ENCODE measurements at regions not wholly inside any gene's neighbourhood (a gene's known extent, or its start where the extent isn't known, plus 50 kb on each side); places are given as distances from the start of the nearest gene placed in this dataset.

DNA sequence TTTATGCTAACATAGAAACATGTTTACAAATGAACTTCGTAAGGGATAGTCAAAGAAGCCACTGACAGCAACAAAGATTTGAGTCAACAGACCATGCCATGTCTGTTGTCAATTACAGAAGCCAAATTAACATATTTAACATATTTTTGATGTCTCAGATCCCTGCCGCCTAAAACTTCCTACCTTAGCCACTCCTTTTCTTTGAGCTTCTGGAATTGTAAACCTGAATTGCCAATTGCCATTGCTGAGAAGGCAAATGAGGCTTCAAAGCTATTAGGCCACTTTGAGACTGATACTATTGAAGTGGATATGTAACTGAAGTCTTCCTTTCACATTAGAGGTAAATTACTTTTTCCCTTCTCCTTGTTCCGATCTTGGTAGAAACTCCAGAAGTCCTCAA is 66.0 kb upstream of the DSEL start:
- Histone ChIP-seq H3F3A (ENCODE audit: insufficient read depth, low read length) (no peaks in the 10 kb centered on the region), H3K27ac (ENCODE audit: low read depth, low read length, poor library complexity, severe bottlenecking) (no peak overlapping the region), H3K4me3 (ENCODE audit: low read depth, low read length, poor library complexity, severe bottlenecking) (no peak overlapping the region), H3K9me2 (ENCODE audit: low read depth, low read length) (no peaks in the 10 kb centered on the region), H3K4me2 (ENCODE audit: low read length) (no peak overlapping the region), H4K20me1 (ENCODE audit: insufficient read depth, low read length) (no peaks in the 10 kb centered on the region), H3K36me3 (ENCODE audit: insufficient read depth, low read length) (no peaks in the 10 kb centered on the region), H3K9ac (ENCODE audit: low read length) (no peak overlapping the region), H3K4me1 (ENCODE audit: insufficient read depth, low read length, severe bottlenecking) (no peaks in the 10 kb centered on the region), H2AFZ (ENCODE audit: low read length) (no peak overlapping the region), H3K9me3 (ENCODE audit: low read length) (no peaks in the 10 kb centered on the region), H3K79me2 (ENCODE audit: insufficient read depth, low read length) (no peaks in the 10 kb centered on the region), H3K27me3 (ENCODE audit: insufficient read depth, low read length) (no peaks in the 10 kb centered on the region)
- TF ChIP-seq, protein P1, sequence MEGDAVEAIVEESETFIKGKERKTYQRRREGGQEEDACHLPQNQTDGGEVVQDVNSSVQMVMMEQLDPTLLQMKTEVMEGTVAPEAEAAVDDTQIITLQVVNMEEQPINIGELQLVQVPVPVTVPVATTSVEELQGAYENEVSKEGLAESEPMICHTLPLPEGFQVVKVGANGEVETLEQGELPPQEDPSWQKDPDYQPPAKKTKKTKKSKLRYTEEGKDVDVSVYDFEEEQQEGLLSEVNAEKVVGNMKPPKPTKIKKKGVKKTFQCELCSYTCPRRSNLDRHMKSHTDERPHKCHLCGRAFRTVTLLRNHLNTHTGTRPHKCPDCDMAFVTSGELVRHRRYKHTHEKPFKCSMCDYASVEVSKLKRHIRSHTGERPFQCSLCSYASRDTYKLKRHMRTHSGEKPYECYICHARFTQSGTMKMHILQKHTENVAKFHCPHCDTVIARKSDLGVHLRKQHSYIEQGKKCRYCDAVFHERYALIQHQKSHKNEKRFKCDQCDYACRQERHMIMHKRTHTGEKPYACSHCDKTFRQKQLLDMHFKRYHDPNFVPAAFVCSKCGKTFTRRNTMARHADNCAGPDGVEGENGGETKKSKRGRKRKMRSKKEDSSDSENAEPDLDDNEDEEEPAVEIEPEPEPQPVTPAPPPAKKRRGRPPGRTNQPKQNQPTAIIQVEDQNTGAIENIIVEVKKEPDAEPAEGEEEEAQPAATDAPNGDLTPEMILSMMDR (IDR thresholded peaks at IDR 0.05; ENCODE audit: low read length) = no peak
- no peak for TF ChIP-seq EZH2 (IDR thresholded peaks at IDR 0.05; ENCODE audit: borderline replicate concordance, low read length)

DNA sequence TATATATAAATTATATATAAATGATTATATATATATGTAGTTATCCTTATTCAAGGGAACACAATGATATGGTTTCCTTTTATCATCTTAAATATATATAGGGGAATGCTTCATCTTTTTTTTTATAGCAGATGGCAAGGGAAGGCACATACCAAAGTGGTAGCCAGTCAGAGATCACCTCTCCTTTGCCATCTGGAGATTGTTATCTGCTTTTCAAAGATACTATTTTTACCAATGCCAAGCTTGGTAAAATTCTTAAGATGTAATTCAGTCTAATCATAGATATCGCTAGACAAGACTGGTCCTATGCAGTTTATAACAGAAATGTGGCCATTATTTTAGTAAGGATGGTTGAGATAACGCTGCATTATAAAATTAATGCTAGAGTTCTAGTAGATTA is 64.7 kb upstream of the DSEL start:
- no peak for TF ChIP-seq EZH2 (IDR thresholded peaks at IDR 0.05; ENCODE audit: borderline replicate concordance, low read length)
- TF ChIP-seq, protein P1 (IDR thresholded peaks at IDR 0.05; ENCODE audit: low read length) = no peak
- no peaks in the 10 kb centered on the region for H3F3A ChIP-seq (ENCODE audit: insufficient read depth, low read length)
- no peak overlapping the region for H3K4me3 ChIP-seq (ENCODE audit: low read depth, low read length, poor library complexity, severe bottlenecking)
- H3K27ac ChIP-seq (ENCODE audit: low read depth, low read length, poor library complexity, severe bottlenecking) = no peak overlapping the region
- no peak overlapping the region for H3K4me2 ChIP-seq (ENCODE audit: low read length)
- no peaks in the 10 kb centered on the region for H3K27me3 ChIP-seq (ENCODE audit: insufficient read depth, low read length)
- no peaks in the 10 kb centered on the region for H3K36me3 ChIP-seq (ENCODE audit: insufficient read depth, low read length)
- no peaks in the 10 kb centered on the region for H3K9me2 ChIP-seq (ENCODE audit: low read depth, low read length)
- H3K79me2 ChIP-seq (ENCODE audit: insufficient read depth, low read length) = no peaks in the 10 kb centered on the region
- H2AFZ ChIP-seq (ENCODE audit: low read length) = no peak overlapping the region
- no peaks in the 10 kb centered on the region for H3K9me3 ChIP-seq (ENCODE audit: low read length)
- H3K9ac ChIP-seq (ENCODE audit: low read length) = no peak overlapping the region
- no peaks in the 10 kb centered on the region for H4K20me1 ChIP-seq (ENCODE audit: insufficient read depth, low read length)
- no peaks in the 10 kb centered on the region for H3K4me1 ChIP-seq (ENCODE audit: insufficient read depth, low read length, severe bottlenecking)

DNA sequence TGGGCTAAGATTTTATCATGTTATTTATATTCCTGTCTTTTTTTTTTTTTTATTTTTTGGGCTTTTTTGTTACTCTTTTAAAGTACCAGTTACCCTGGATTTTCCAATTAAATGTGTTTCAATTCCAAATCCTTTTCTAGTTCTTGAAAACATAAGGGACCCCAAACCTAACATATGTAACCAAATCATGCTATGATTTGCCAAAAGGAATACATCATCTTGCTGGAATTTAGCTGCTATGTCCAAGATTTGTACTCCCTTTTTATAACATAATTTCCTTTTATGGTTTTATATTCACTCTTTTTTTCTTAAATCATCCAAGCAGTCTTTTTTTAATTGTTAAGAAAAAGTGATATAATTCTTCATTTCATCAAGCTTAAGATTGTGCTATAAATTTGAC is 60.9 kb upstream of the DSEL start:
- H3K36me3 ChIP-seq (ENCODE audit: insufficient read depth, low read length) = no peaks in the 10 kb centered on the region
- H4K20me1 ChIP-seq (ENCODE audit: insufficient read depth, low read length) = no peaks in the 10 kb centered on the region
- H3K9ac ChIP-seq (ENCODE audit: low read length) = no peak overlapping the region
- H3K79me2 ChIP-seq (ENCODE audit: insufficient read depth, low read length) = no peaks in the 10 kb centered on the region
- H2AFZ ChIP-seq (ENCODE audit: low read length) = no peak overlapping the region
- H3K4me1 ChIP-seq (ENCODE audit: insufficient read depth, low read length, severe bottlenecking) = no peaks in the 10 kb centered on the region
- no peaks in the 10 kb centered on the region for H3K27me3 ChIP-seq (ENCODE audit: insufficient read depth, low read length)
- H3F3A ChIP-seq (ENCODE audit: insufficient read depth, low read length) = no peaks in the 10 kb centered on the region
- TF ChIP-seq, protein P1 (IDR thresholded peaks at IDR 0.05; ENCODE audit: low read length) = no peak
- no peak for TF ChIP-seq EZH2 (IDR thresholded peaks at IDR 0.05; ENCODE audit: borderline replicate concordance, low read length)
- H3K9me3 ChIP-seq (ENCODE audit: low read length) = no peaks in the 10 kb centered on the region
- H3K4me3 ChIP-seq (ENCODE audit: low read depth, low read length, poor library complexity, severe bottlenecking) = no peak overlapping the region
- H3K4me2 ChIP-seq (ENCODE audit: low read length) = no peak overlapping the region
- H3K9me2 ChIP-seq (ENCODE audit: low read depth, low read length) = no peaks in the 10 kb centered on the region
- H3K27ac ChIP-seq (ENCODE audit: low read depth, low read length, poor library complexity, severe bottlenecking) = no peak overlapping the region

All from OCI-LY1 (cell line).